Tibial artery (tissue), 4 donors: ENCODE measurements at regions not wholly inside any gene's neighbourhood (a gene's known extent, or its start where the extent isn't known, plus 50 kb on each side); places are given as distances from the start of the nearest gene placed in this dataset.

Source experiments
- DNase-seq, 2 donors: peaks; one replicate each; pipeline ENCODE4 v3.0.0-alpha.2; 2019
- H3K27ac ChIP-seq, 2 donors: fragments of 200-600 bp; sonication (generic) in 1 of 2; 1 replicate in 1 of 2; 2 replicates in 1 of 2; pipeline ENCODE4 v1.5.1; 2018 to 2019; ENCODE audit warnings: mild to moderate bottlenecking in 1 of 2
- H3K27me3 ChIP-seq, 2 donors: fragments of 200-600 bp; sonication (generic) in 1 of 2; one replicate each; pipeline versions ENCODE4 v1.5.1 to v1.6.0; 2016 to 2019
- H3K36me3 ChIP-seq, 3 donors: fragments of 200-600 bp; sonication (generic) in 2 of 3; one replicate each; pipeline ENCODE4 v1.5.1; 2016 to 2019; ENCODE audit warnings: mild to moderate bottlenecking in 2 of 3
- H3K4me1 ChIP-seq, 4 donors: fragments of 200-600 bp; sonication (generic) in 2 of 4; 1 replicate in 3 of 4; 2 replicates in 1 of 4; pipeline ENCODE4 v1.5.1; 2016 to 2019
- H3K4me3 ChIP-seq, 2 donors: fragments of 200-600 bp; sonication (generic) in 1 of 2; 1 replicate in 1 of 2; 2 replicates in 1 of 2; pipeline ENCODE4 v1.5.1; 2018 to 2019; ENCODE audit warnings: mild to moderate bottlenecking in 2 of 2
- H3K9me3 ChIP-seq, 3 donors: fragments of 200-600 bp; sonication (generic) in 1 of 3; one replicate each; pipeline ENCODE4 v1.5.1; 2016 to 2019
- CTCF ChIP-seq, 2 experiments: fragments of 200-600 bp in 1 of 2; fragments of 450-650 bp in 1 of 2; IDR thresholded peaks; one replicate each; pipeline ENCODE4 v1.5.1; 2017 to 2019; ENCODE audit warnings: antibody characterized with exemption in 2 of 2, mild to moderate bottlenecking in 1 of 2, moderate library complexity in 1 of 2
- intact Hi-C: fragments of 100-400 bp; cut with DNase I; formaldehyde crosslinking; loops from one replicate; pipeline ENCODE4 v1.15.0; 2023; ENCODE audit warnings: low total_unique reads

GRCh38 chr16:9268446-9268845 lies 177.0 kb downstream of the HAPSTR1 start:
- Histone ChIP-seq H3K36me3 (no peaks in the 10 kb centered on the region), H3K9me3 (no peaks in the 10 kb centered on the region), H3K4me3 (no peak overlapping the region), H3K4me1 (peaks cover 0 to 9% (median 0%) of the 10 kb centered on the region in 4 donors), H3K27ac (no peak overlapping the region), H3K27me3 (no peaks in the 10 kb centered on the region)
- intact Hi-C loops, result no loop called here
- no peak for DNase-seq
- TF ChIP-seq CTCF (IDR thresholded peaks at IDR 0.05), result no peak

- no peak for TF ChIP-seq CTCF (IDR thresholded peaks at IDR 0.05)
- H3K4me3 ChIP-seq, result no peak overlapping the region
- H3K9me3 ChIP-seq, result no peaks in the 10 kb centered on the region
- no peaks in the 10 kb centered on the region for H3K4me1 ChIP-seq
- no peaks in the 10 kb centered on the region for H3K27me3 ChIP-seq
- H3K27ac ChIP-seq, result no peak overlapping the region
- H3K36me3 ChIP-seq, result no peaks in the 10 kb centered on the region
- intact Hi-C loops, result no loop called here
- no peak for DNase-seq
Measured at GRCh38 chr16:9270424-9270823, 179.0 kb downstream of the HAPSTR1 start.

GRCh38 chr16:9270941-9271340 lies 179.5 kb downstream of the HAPSTR1 start:
- Histone ChIP-seq H3K36me3 (no peaks in the 10 kb centered on the region), H3K27ac (no peak overlapping the region), H3K27me3 (no peaks in the 10 kb centered on the region), H3K4me3 (no peak overlapping the region), H3K9me3 (no peaks in the 10 kb centered on the region), H3K4me1 (no peaks in the 10 kb centered on the region)
- intact Hi-C loops, result no loop called here
- TF ChIP-seq CTCF (IDR thresholded peaks at IDR 0.05), result no peak
- no peak for DNase-seq

GRCh38 chr16:9271841-9272240 lies 180.4 kb downstream of the HAPSTR1 start:
- intact Hi-C loops, result no loop called here

GRCh38 chr16:9275377-9275776 lies 183.9 kb downstream of the HAPSTR1 start:
- no peak overlapping the region for H3K4me3 ChIP-seq
- no peaks in the 10 kb centered on the region for H3K36me3 ChIP-seq
- no peaks in the 10 kb centered on the region for H3K4me1 ChIP-seq
- H3K27me3 ChIP-seq, result no peaks in the 10 kb centered on the region
- no peak for TF ChIP-seq CTCF (IDR thresholded peaks at IDR 0.05)
- no peak overlapping the region for H3K27ac ChIP-seq
- no peak for DNase-seq
- H3K9me3 ChIP-seq, result no peaks in the 10 kb centered on the region
- intact Hi-C loops, result no loop called here

More at GRCh38 chr16:9271841-9272240, 180.4 kb downstream of the HAPSTR1 start:
- no peak for DNase-seq
- Histone ChIP-seq H3K4me3 (no peak overlapping the region), H3K9me3 (no peaks in the 10 kb centered on the region), H3K27me3 (no peaks in the 10 kb centered on the region), H3K4me1 (no peaks in the 10 kb centered on the region), H3K27ac (no peak overlapping the region), H3K36me3 (no peaks in the 10 kb centered on the region)
- TF ChIP-seq CTCF (IDR thresholded peaks at IDR 0.05), result no peak

- H3K27ac ChIP-seq, result no peak overlapping the region
- H3K27me3 ChIP-seq, result no peaks in the 10 kb centered on the region
- intact Hi-C loops, result no loop called here
- DNase-seq, result no peak
- no peaks in the 10 kb centered on the region for H3K4me1 ChIP-seq
- H3K36me3 ChIP-seq, result no peaks in the 10 kb centered on the region
- no peaks in the 10 kb centered on the region for H3K9me3 ChIP-seq
- no peak overlapping the region for H3K4me3 ChIP-seq
- TF ChIP-seq CTCF (IDR thresholded peaks at IDR 0.05), result no peak
Measured at GRCh38 chr16:9275816-9276354, 184.4 kb downstream of the HAPSTR1 start.
